ENCODE measurements at regions not wholly inside any gene's neighbourhood (a gene's known extent, or its start where the extent isn't known, plus 50 kb on each side); places are given as distances from the start of the nearest gene placed in this dataset.

DNA sequence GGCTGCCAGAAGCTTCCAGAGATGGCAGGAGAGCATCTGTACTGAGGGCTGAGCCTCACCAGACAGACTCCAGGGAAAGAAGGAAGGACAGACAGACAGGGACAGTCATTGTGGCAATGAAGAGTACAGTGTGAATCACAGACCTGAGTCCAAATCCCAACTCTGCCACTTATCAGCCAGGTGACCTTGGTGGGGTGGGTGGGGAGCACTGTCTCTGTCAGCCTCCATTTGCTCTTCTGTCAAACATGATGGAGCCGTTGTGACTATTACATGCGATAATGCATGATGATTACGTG is 85.9 kb upstream of the FSTL4 start:
- FAIRE-seq (no peak), DNase-seq (ENCODE audit: insufficient read length, low spot score) (no peak)

DNA sequence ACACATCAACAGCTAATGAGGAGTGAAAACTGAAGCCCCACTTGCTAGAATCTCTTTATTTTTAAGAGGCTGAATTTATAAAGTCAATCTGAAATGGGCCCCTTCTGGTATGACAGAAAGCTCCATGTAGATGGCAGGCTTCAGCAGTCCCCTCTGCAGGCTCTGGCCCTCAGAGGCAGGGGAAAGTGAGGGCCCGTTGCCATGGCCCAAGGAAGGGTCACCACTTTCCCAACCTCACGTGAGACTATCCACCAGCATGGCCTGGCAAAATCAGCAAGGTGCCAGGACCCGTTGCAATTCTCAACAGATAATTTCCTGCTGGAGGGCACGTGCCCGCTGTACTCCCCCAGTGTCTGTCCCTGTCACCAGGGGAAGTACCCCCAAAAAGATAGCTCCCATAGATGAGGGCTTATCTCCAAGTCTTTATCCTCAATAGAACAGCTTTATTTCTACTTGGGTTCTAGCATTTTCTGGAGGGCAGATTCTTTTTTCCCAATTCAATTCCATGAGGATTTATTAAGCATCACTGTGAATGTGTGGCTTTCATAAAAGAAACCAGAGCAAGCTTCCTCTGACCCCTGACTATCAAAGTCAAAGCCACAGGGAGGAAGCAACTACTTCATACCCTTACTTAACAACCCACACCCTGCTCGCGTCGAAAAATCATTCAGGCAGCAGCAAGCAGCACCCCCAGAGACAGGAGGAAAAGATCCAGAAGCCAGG is 85.4 kb upstream of the FSTL4 start:
- no peak for DNase-seq (ENCODE audit: insufficient read length, low spot score)
- no peak for FAIRE-seq

DNA sequence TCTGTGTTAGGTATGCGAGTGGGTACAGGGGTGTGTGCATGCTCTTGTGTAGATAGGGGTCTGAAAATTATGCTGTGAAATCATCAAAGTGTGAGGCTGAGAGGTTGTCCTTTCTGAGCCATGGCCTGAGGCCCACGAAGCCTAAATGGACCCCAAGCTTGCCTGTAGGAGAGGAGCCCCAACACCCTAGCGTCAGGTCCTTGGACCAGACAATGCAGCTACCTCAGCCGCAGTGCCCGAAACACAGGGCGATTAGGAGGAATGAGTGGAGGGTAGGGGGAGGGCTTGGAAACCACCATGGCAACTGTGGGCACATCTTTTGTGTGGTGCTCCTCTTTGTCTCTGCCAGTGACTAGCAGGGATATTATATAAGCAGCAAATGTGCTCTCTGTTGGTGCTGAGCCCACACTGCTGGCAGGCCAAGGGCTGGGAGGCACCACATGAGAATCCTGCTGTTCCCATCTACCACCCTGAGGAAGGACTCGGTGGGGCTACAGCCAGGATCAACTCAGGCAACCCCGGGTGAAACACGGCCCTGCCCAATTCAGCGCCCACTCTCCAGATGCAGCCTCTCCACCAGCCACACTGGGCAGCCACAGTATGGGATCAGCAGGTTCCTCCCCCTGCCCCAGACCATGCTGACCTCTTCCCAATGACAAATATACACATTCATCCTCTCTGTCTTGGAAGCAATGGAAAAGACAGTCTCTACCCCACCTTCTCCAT is 84.6 kb upstream of the FSTL4 start:
- FAIRE-seq = no peak

DNA sequence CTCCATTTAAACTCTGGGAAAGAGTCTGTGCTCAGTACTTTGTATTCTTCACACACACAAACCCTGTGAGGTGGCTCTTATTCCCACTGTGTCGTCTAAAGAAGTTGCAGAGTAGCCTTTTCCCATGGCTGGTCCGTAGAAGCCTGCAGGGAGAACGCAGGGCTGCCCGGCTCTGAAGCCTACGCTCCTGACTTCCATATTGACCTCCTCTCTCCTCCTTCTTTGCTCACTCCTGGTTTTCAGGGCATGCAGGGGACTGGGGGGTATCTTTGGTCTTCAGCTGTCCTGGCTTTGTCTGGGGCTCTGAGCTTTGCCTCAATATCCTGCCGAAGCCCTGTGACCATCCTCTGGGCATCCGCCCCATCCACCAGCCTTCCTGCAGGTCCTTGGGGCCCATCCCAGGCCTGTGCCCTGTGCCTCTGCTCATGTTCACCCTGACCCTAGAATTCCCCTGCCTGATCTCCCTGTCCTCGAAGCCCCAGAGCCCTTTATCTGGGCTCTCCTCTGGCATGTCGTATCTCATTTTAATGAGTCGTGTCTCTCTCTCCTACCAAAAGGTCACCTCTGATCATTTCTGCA is 83.8 kb upstream of the FSTL4 start:
- DNase-seq (ENCODE audit: insufficient read length, low spot score) (no peak), FAIRE-seq (no peak)

More for the DNA sequence above, 84.6 kb upstream of the FSTL4 start:
- DNase-seq (ENCODE audit: insufficient read length, low spot score) = no peak

DNA sequence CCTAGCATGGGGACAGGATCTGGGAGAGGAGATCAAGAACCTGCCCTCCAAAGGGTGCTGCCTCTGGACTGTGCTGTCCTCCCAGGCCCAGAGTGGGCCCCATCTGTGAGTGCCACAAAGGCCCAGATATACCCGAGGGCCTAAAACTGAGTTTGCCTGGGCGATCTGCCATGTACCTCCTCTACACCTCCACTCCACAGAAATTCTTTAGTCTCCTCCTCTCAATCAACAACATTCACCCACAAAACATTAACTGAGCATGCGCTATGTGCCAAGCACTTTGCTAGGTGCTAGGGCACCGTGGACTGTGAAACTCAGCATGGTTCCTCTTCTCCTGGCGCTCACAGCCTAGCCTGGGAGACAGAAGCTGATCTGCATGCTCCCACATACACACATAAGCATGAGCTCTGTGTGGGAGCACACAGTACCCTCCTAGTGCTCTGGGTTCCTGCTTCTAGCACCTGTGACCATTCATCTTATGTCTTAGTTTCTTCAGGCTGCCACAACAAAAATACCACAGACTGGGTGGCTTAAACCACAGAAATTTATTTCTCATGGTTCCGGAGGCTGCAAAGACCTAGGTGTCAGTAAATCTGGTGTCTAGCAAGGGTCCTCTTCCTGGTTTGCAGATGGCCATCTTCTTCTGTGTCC is 82.0 kb upstream of the FSTL4 start:
- FAIRE-seq (no peak), DNase-seq (ENCODE audit: insufficient read length, low spot score) (no peak)

DNA sequence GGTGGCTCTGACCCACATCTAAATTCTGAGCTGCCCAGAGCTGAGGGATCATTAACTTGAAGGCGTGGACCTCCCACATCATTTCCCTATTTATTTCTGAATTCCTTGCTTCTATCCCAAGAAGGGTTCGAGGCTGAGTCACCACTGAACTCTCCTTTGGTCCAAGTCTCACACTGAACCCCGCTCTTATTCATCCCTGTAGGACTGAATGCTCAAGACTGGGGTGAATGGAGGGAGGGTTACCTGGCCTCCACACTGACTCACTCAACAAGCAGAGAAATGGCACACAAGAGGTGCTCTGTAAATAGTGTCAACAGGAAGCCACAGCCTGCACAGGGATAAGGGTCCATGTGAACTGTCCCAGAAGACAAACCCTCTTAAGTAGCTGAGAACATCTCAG is 79.1 kb upstream of the FSTL4 start:
- DNase-seq (ENCODE audit: insufficient read length, low spot score) (no peak), FAIRE-seq (no peak)

DNA sequence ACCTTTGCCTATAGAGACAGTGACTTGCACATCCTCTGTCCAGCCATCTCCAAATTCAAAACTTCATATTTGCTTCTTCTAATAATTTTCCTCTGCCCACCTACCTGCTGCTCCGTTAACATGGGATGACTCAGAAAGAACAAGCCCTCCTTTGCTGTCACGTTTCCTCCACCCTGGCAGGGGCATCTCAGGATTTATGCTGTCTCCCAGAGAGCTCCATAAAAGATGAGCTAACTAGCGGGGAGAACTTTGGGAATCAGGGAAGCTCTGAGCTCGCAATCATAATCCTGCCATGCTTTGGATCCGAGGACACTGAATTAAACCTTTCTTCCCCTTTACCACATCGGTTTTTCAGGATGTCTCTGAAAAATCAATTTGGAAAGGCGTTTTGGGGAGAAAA is 78.4 kb upstream of the FSTL4 start:
- no peak for FAIRE-seq
- no peak for DNase-seq (ENCODE audit: insufficient read length, low spot score)

DNA sequence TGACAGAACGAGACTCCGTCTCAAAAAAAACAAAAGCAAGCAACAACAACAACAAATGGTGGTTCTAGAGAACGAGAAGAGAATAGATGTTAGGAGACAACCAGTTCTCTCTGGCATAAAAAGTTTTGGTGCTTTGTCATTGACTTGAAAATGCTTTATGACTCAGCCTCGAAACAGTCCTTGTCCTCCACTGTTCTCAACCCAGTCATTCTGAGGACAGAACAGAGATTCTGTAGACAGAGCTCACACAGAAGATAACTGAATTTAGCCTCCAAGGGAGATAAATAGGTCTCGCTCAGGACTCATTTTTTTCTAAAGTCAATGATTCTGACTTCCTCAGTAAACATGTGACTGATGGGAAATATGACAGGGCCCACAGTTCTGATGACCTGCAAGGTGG is 76.0 kb upstream of the FSTL4 start:
- DNase-seq (ENCODE audit: insufficient read length, low spot score) = no peak

DNA sequence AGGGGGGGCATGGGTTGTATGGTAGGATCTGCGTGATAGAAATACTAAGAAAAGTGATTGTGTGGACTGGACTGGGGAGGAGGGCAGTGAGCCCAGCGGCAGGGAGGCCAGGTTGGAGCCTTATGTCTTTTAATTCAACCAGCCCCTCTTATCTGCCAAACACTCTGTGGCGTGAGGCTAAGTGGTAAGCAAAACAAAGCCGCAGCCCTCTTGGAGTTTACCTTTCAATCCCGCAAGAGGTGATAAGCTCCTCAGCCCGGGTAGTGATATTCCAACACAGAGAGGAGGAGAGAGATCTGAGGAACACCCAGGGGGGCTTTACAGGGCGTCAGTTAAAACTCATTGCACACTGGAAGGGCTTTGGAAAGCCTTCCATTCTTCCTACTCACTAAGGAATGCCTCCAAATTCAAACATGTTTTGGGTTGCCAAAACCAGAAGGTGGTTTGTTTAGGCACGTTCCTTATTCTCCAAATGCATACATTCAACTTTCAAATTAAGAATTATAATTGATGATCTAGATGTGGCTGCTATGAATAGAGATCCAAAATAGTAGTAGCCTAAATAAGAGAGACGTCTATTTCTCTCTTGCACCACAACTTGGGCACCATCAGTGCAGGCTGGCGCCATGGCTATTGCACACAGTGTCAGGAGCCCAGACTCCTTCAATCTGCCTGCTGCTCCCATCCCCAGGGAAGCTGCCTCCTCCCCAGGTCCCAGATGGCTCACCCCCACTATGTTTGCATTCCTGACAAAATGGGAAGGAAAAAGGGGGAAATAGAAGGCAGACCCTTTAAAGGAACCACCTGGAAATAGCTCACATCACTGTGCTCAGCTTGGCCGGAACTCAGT is 75.1 kb upstream of the FSTL4 start:
- FAIRE-seq (no peak), DNase-seq (ENCODE audit: insufficient read length, low spot score) (no peak)

More for the DNA sequence above, 76.0 kb upstream of the FSTL4 start:
- no peak for FAIRE-seq

DNA sequence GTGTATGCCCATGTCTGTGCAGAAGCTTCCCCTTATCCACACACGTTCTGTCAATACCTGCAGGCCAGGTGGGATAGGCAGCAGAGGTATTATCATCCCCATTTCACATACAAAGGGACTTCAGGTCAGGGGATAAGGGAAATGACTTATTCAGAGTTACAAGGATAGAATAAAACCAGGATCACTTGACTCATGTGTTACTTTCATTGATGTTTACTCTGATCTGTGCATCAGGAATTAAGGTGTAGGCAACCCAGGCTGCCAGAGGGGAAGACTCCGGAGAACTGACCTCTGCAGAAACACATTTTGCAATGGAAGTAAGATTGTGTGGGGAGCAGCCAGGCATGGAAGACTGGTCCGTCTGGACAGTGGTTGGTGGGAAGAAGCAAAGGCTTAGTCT is 74.2 kb upstream of the FSTL4 start:
- FAIRE-seq = no peak

DNA sequence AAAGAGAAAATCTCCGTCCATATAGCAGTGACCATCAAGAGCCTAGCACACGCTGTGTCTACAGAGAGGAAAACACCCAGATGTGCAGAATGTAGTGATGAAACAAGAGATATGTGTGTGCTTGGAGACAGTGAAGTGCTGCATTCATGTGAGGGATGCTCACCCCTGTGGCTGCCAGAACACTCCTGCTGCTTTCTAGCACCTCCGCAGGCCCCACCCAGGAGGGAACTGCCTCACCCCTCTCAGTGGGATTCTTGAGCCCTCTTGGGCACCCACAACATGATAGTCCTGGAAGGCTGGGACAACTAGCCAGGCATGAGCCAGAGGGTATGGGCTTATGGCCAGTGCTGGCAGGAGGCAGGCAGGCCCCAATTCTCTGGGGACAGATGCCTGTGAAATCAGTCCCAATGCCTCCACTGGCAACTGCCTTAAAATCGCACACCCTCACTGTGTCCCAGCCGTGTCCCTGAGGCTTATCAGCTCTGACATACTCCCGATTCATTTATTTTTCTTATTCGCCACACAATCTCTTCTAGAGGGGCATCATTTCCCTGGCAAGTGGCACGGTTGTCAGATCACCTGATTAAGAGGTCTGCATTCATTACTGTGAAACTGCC is 73.2 kb upstream of the FSTL4 start:
- no peak for FAIRE-seq

More for the DNA sequence above, 74.2 kb upstream of the FSTL4 start:
- DNase-seq (ENCODE audit: insufficient read length, low spot score) = no peak

DNA sequence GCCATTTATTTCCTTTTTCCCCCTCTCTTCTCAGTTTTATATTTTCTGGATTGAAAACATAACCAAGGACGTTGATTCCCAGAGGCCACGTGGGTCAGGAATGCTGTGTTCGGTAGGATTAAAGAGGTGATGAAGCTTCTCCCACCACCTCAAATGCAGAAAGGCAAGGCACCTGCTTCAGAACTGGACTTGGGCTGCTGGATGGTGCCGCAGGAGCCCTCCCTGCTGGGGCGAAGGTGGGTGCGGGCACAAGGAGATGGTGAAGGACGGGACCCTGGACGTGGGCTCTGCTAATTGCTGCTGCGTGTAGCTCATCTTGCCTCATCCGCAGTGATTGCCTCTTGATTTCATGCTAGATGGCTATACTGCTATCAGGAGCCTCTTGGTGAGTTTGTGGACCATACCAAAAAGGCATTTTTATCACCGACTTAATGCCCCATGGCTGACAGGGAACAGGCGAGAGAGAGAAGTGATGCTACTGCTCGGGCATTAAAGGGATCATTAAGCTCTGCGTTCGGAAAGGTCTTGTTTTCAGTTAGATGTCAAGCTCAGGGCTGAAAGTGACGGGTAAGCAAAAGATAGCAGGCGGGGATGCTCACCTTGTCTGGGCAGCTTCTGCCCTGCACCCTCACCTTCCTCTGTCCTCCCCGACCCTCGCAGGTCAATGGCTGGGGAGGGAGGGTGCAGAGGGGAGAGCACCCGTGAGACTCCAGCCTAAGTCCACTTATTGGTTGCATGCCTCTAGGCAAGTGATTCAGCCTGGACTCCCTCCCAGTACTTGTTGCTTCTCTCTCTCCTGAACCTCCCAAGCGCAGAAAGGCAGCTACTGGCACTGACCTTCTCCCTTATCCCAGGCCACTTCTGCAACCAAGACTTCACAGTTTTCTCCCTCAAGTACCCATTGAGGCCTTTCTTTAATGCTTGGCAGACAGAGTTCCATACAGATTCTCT is 71.6 kb upstream of the FSTL4 start:
- no peak for DNase-seq (ENCODE audit: insufficient read length, low spot score)
- no peak for FAIRE-seq

More for the DNA sequence above, 73.2 kb upstream of the FSTL4 start:
- no peak for DNase-seq (ENCODE audit: insufficient read length, low spot score)

DNA sequence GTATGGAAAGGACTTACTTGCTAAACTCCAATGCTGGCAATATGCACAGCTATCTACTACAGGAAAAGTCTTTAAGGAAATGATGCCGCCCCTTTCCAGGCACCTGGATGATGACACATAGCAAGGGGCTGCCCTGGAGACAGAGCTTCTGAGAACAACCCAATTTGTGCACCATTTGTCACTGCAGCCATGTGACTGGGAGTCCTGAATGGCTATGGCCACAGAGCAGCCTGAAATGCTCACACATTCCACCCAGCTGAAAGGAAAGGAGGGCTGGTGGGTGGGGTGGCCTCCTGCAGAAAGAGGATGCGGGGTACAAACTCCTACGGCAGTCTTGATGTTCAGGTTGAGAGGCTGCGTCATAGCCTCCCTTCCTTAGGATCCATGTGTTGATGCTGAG is 70.1 kb upstream of the FSTL4 start:
- DNase-seq (ENCODE audit: insufficient read length, low spot score) = no peak
- no peak for FAIRE-seq

DNA sequence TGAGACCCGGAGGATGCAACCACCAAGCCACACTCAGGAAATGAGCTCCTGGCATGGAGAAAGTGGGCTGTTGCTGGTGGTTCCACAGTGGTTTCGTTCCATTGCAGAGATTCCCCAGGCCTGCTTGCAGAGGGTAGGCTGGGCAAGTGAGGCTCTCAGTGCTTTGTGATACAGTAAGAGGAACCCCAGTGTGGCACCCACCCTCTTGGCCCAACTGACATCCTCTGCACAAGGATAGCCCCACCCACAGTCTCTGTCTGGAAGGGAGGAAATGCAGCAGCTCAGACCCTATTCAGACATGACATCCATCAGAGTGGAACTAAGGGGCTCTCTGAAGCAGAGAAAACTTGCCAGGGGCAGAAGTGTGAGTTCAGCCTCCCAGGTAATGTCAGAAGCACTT is 69.6 kb upstream of the FSTL4 start:
- FAIRE-seq (no peak), DNase-seq (ENCODE audit: insufficient read length, low spot score) (no peak)

DNA sequence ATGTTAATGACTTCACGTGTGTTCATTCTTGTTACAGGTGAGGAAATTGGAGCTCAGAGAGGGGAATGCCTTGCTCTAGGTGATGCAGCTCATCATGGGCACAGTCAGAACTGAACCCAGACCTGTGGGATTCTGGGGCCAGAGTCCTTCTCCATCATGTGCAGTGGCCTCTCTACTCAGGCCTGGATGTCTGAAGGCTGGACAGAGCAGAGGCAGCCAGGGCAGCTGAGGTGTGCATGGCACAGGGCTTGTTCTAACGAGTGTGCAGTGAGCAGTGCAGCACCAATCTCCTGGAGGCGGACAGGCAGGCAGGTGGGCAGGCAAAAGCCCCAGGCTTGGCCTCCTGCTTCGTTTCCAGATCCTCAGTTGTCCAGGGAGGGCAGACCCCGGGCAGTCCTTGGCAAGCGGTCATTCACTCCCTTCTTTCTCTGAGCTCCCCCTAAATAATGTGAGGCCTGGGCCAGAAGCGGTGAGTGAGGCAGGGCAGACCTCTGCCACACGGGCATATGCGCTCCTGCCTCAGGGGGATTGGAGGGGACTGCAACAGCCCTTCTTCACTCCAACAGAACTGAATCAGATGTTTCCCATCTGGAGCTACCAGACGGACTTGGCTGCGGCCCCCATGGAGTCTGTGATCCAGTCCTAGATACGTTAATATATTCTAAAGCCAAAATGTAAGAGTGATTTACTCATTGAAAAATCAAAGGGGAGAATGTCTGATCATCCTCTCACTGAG is 68.7 kb upstream of the FSTL4 start:
- FAIRE-seq (no peak), DNase-seq (ENCODE audit: insufficient read length, low spot score) (no peak)

DNA sequence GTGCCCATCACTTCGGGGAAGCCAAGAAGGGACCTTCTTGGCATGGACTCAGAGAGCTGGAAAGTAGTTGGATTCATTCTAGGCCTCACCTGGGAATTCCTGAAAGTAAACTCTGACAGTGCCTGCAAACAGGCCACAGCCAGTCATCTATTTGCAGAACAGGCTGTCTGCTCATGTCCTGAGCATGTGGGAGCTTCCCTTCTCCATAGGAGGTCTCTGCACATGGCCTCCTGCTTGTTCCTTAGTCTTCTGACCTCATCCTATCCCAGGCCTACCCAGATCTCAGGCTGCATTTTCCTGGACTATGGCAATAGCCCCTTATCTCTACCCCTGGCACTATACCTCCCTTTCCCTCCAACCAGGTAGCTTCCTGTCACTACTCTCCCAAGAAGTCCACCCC is 67.2 kb upstream of the FSTL4 start:
- DNase-seq (ENCODE audit: insufficient read length, low spot score) = no peak
- FAIRE-seq = no peak

DNA sequence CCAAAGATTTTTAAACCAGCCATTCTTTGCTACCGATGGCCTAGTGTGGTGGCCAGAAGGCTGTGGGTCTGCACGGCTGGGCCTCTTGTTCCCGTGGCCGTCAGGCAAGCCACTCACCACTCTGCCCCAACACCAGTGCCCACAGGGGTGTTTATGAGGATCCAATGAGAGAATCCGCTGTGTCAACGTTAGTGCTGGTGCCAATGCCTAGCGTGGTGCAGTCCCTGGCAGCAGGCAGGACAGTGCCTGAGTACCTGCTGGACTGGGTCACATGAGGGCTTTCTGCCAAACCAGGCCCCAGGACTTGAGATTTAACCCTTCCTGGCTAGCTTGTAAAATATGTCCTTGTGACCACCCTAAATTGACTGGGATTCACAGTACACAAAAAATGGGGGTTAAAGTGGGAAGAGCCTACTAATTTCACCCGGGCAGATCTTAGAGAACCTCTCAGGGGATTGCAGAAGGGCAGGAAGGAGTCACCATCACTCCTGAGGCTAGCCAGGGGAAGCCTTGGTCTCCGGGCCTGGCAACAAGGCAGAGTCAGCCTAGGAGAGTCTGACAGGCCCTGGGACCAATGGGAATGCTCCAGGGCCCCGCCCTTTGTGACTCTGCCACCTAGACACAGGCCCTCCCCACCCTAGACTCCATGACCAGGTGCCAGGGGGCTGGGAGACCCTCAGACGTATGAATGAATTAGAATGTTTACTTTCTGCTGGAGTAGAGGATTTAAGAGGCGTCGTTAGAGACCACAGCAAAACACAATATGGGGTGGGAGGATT is 63.2 kb upstream of the FSTL4 start:
- FAIRE-seq (no peak), DNase-seq (ENCODE audit: insufficient read length, low spot score) (no peak)

DNA sequence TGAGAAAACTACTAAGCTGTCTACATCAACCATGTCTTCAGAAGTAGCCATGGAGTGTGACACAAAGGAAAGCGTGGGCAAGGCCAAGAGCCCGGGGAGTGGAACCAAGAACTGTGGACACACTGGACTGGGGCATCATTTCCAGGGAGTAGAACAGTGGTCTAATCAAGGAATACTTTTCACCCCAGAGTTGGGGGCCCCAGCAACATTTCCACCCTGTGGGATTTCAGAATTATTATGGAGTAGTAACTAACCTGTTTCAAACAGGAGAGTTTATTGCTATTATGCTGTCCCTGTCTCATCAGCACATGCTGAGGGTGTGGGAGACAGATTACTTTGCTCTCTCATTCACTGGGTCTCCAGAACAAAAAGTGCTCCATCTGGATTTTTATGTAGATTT is 58.0 kb upstream of the FSTL4 start:
- no peak for DNase-seq (ENCODE audit: insufficient read length, low spot score)
- FAIRE-seq = no peak
